ENCODE measurements at regions not wholly inside any gene's neighbourhood (a gene's known extent, or its start where the extent isn't known, plus 50 kb on each side); places are given as distances from the start of the nearest gene placed in this dataset.

DNA sequence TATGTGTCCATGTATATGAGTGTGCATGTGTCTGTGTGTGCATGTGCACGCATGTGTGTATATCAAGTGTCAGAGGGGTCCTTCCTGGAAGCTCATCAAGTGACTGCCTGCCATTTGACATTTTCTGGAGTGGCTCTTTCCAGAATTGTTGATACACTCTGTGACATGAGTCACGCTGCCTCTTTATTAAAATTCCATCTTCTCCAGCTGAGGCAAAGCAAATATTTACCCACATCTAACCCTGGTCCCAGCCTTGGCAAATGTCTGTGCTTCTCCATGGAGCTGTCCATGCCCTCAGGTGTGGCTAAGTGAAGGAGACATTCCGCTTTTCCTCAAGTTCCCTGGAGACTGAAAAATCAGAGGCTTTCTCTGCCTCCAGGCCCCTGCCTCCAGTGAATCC is 88.2 kb upstream of the MBNL2 start:
- TF ChIP-seq, protein P1, sequence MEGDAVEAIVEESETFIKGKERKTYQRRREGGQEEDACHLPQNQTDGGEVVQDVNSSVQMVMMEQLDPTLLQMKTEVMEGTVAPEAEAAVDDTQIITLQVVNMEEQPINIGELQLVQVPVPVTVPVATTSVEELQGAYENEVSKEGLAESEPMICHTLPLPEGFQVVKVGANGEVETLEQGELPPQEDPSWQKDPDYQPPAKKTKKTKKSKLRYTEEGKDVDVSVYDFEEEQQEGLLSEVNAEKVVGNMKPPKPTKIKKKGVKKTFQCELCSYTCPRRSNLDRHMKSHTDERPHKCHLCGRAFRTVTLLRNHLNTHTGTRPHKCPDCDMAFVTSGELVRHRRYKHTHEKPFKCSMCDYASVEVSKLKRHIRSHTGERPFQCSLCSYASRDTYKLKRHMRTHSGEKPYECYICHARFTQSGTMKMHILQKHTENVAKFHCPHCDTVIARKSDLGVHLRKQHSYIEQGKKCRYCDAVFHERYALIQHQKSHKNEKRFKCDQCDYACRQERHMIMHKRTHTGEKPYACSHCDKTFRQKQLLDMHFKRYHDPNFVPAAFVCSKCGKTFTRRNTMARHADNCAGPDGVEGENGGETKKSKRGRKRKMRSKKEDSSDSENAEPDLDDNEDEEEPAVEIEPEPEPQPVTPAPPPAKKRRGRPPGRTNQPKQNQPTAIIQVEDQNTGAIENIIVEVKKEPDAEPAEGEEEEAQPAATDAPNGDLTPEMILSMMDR (IDR thresholded peaks at IDR 0.05; ENCODE audit: insufficient read depth, low read length, poor library complexity, severe bottlenecking): no peak
- TF ChIP-seq EZH2phosphoT487 (conservative IDR thresholded peaks at IDR 0.05; ENCODE audit: low read length): no peak
